G401 (cell line): ENCODE measurements at regions not wholly inside any gene's neighbourhood (a gene's known extent, or its start where the extent isn't known, plus 50 kb on each side); places are given as distances from the start of the nearest gene placed in this dataset.
A peak's percentile ranks its signal among the peaks of the same experiment; 100 is the strongest.

Experiments
- DNase-seq: peaks from one replicate; pipeline ENCODE4 v3.0.0-alpha.2; 2015; ENCODE audit warnings: low spot score
- in situ Hi-C: cut with HindIII; loops from 2 replicates; pipeline ENCODE4 v1.10.0; 2016; ENCODE audit warnings: low sequenced_read_pairs, mixed read lengths

- DNase-seq, result peak; percentile 70
- in situ Hi-C loops, result no loop called here
Measured at GRCh38 chr20:51095633-51096521, 73.0 kb upstream of the KCNG1 start.

GRCh38 chr20:51094221-51094620 lies 71.3 kb upstream of the KCNG1 start:
- peak; percentile 81 for DNase-seq
- in situ Hi-C loops, result no loop called here

GRCh38 chr20:51093240-51093763 lies 70.4 kb upstream of the KCNG1 start:
- in situ Hi-C loops, result no loop called here
- DNase-seq, result no peak

GRCh38 chr20:51092338-51092737 lies 69.4 kb upstream of the KCNG1 start:
- no peak for DNase-seq
- in situ Hi-C loops, result no loop called here

GRCh38 chr20:51091406-51092195 lies 68.7 kb upstream of the KCNG1 start:
- in situ Hi-C loops, result no loop called here
- DNase-seq, result no peak

GRCh38 chr20:51089840-51090239 lies 66.9 kb upstream of the KCNG1 start:
- in situ Hi-C loops, result no loop called here

GRCh38 chr20:51089272-51089781 lies 66.4 kb upstream of the KCNG1 start:
- DNase-seq, result no peak
- in situ Hi-C loops, result no loop called here

More at GRCh38 chr20:51089840-51090239, 66.9 kb upstream of the KCNG1 start:
- DNase-seq, result no peak

GRCh38 chr20:51087266-51087665 lies 64.4 kb upstream of the KCNG1 start:
- no peak for DNase-seq
- in situ Hi-C loops, result no loop called here

- in situ Hi-C loops, result no loop called here
Measured at GRCh38 chr20:51085769-51086168, 62.9 kb upstream of the KCNG1 start.

GRCh38 chr20:51084593-51085377 lies 61.9 kb upstream of the KCNG1 start:
- in situ Hi-C loops, result no loop called here
- DNase-seq, result no peak

More at GRCh38 chr20:51085769-51086168, 62.9 kb upstream of the KCNG1 start:
- DNase-seq, result no peak

- in situ Hi-C loops, result no loop called here
- no peak for DNase-seq
Measured at GRCh38 chr20:51083447-51083846, 60.5 kb upstream of the KCNG1 start.

- in situ Hi-C loops, result no loop called here
- no peak for DNase-seq
Measured at GRCh38 chr20:51082988-51083387, 60.1 kb upstream of the KCNG1 start.

- no peak for DNase-seq
- in situ Hi-C loops, result no loop called here
Measured at GRCh38 chr20:51080516-51080915, 57.6 kb upstream of the KCNG1 start.

- no peak for DNase-seq
- in situ Hi-C loops, result no loop called here
Measured at GRCh38 chr20:51079488-51079887, 56.6 kb upstream of the KCNG1 start.

GRCh38 chr20:51077686-51078060 lies 54.8 kb upstream of the KCNG1 start:
- in situ Hi-C loops, result no loop called here
- DNase-seq, result no peak

GRCh38 chr20:51076786-51077685 lies 54.1 kb upstream of the KCNG1 start:
- in situ Hi-C loops, result no loop called here
- no peak for DNase-seq

GRCh38 chr20:51074062-51074461 lies 51.2 kb upstream of the KCNG1 start:
- no peak for DNase-seq
- in situ Hi-C loops, result no loop called here
